Panc1 (cell line): ENCODE measurements at regions not wholly inside any gene's neighbourhood (a gene's known extent, or its start where the extent isn't known, plus 50 kb on each side); places are given as distances from the start of the nearest gene placed in this dataset.

Experiments
- ATAC-seq: fragments of 200-7000 bp; cut with Tn5 transposase; 2 replicates; pipeline ENCODE4 v1.9.1; 2020; ENCODE audit warnings: mild to moderate bottlenecking, moderate library complexity
- BruUV-seq: library from RNA; stranded (reverse); fragments of 400-500 nt; replicated peaks from 2 replicates; lab custom pipeline; 2021; lab: Mats Ljungman, UMichigan
- CTCF ChIA-PET: fragments of 300-600 bp; sonication (Branson Sonifier 250); formaldehyde crosslinking; loops from one replicate; lab custom pipeline; 2022; ENCODE audit warnings: antibody characterized with exemption; lab: Charles Lee
- POLR2A ChIA-PET: fragments of 300-600 bp; sonication (Branson Sonifier 250); formaldehyde crosslinking; loops from one replicate; lab custom pipeline; 2022; ENCODE audit warnings: antibody characterized with exemption; lab: Charles Lee
- DNase-seq: peaks from one replicate; pipeline ENCODE4 v3.0.0-alpha.2; 2010; ENCODE audit warnings: low read depth, low spot score
- H3K27ac ChIP-seq: 2 replicates; pipeline ENCODE4 v1.5.1; 2011; ENCODE audit warnings: mild to moderate bottlenecking, low read length, inconsistent platforms
- H3K27me3 ChIP-seq: fragments of 200-500 bp; sonication (Bioruptor generic); 2 replicates; pipeline ENCODE4 v1.6.0; 2014; ENCODE audit warnings: low read length, inconsistent platforms; ENCODE audit not compliant: control insufficient read depth, insufficient read depth
- H3K36me3 ChIP-seq: fragments of 200-500 bp; sonication (Bioruptor generic); 2 replicates; pipeline ENCODE4 v1.5.1; 2014; ENCODE audit warnings: inconsistent platforms, mild to moderate bottlenecking, low read length, moderate library complexity; ENCODE audit not compliant: control insufficient read depth, insufficient read depth
- H3K4me1 ChIP-seq: 2 replicates; pipeline ENCODE4 v1.5.1; 2011; ENCODE audit warnings: inconsistent platforms, mild to moderate bottlenecking, low read length, moderate library complexity; ENCODE audit not compliant: control insufficient read depth, insufficient read depth
- H3K4me3 ChIP-seq, 2 experiments: 2 replicates each; pipeline ENCODE4 v1.5.1; 2011 to 2012; ENCODE audit warnings: low read depth in 2 of 2, low read length in 2 of 2, mild to moderate bottlenecking in 2 of 2, inconsistent platforms in 1 of 2, moderate library complexity in 1 of 2
- H3K9me3 ChIP-seq: fragments of 200-500 bp; sonication (Bioruptor generic); 2 replicates; pipeline ENCODE4 v1.5.1; 2014; ENCODE audit warnings: low read depth, mild to moderate bottlenecking, inconsistent platforms, low read length, moderate library complexity; ENCODE audit not compliant: control insufficient read depth, insufficient read depth
- CTCF ChIP-seq: fragments of 450-650 bp; IDR thresholded peaks from 2 replicates; pipeline ENCODE4 v1.5.1; 2017; ENCODE audit warnings: mild to moderate bottlenecking
- POLR2AphosphoS5 ChIP-seq: IDR thresholded peaks from 2 replicates; pipeline ENCODE4 v1.6.1; 2012; ENCODE audit warnings: mild to moderate bottlenecking, low read depth, low read length, moderate library complexity
- REST ChIP-seq, 2 experiments: IDR thresholded peaks; 2 replicates each; pipeline ENCODE4 v1.6.1; 2011 to 2012; ENCODE audit warnings: low read depth in 2 of 2, control low read depth in 1 of 2, low read length in 1 of 2, mild to moderate bottlenecking in 1 of 2, moderate library complexity in 1 of 2; ENCODE audit not compliant: insufficient read depth in 1 of 2
- SIN3A ChIP-seq: IDR thresholded peaks from 2 replicates; pipeline ENCODE4 v1.6.1; 2012; ENCODE audit warnings: low read depth, mild to moderate bottlenecking, low read length, moderate library complexity, borderline replicate concordance; ENCODE audit not compliant: insufficient read depth
- TCF7L2 ChIP-seq: IDR thresholded peaks from 2 replicates; pipeline ENCODE4 v1.6.1; 2011; ENCODE audit warnings: mild to moderate bottlenecking, low read depth, low read length, inconsistent platforms
- in situ Hi-C: cut with HindIII; loops from 2 replicates; pipeline ENCODE4 v1.10.0; 2016; ENCODE audit warnings: low sequenced_read_pairs, low pct_unique_long_range_greater_than_20kb
- intact Hi-C: fragments of 100-400 bp; cut with micrococcal nuclease; formaldehyde crosslinking; loops from one replicate; pipeline ENCODE4 v1.10.0; 2022; ENCODE audit not compliant: unreplicated experiment

GRCh38 chr5:54719384-54720283 is 202.1 kb downstream of the SNX18 start:
- Histone ChIP-seq H3K4me1 (no peaks in the 10 kb centered on the region), H3K4me3 (no peak overlapping the region), H3K27ac (no peak overlapping the region), H3K9me3 (no peaks in the 10 kb centered on the region), H3K36me3 (no peaks in the 10 kb centered on the region), H3K27me3 (no peaks in the 10 kb centered on the region)
- ATAC-seq (no peak; the same call in 1 of the 2 replicates), DNase-seq (no peak)
- intact Hi-C loops, result no loop called here
- in situ Hi-C loops, result no loop called here
- CTCF ChIA-PET, result no interaction called here
- no peak for TF ChIP-seq CTCF
- no peak for TF ChIP-seq REST (IDR thresholded peaks at IDR 0.05; ENCODE audit: insufficient read depth in 1 of 2, low read depth in 2 of 2, low read length in 1 of 2)
- no peak for TF ChIP-seq POLR2AphosphoS5
- no peak for TF ChIP-seq SIN3A
- TF ChIP-seq TCF7L2, result no peak
- POLR2A ChIA-PET, result no interaction called here
- no TSS peak for BruUV-seq

GRCh38 chr5:54718656-54719055 is 201.1 kb downstream of the SNX18 start:
- Histone ChIP-seq H3K27ac (no peak overlapping the region), H3K4me1 (no peaks in the 10 kb centered on the region), H3K4me3 (no peak overlapping the region), H3K9me3 (no peaks in the 10 kb centered on the region), H3K36me3 (no peaks in the 10 kb centered on the region), H3K27me3 (no peaks in the 10 kb centered on the region)
- CTCF ChIA-PET, result no interaction called here
- ATAC-seq (no peak), DNase-seq (no peak)
- in situ Hi-C loops (no loop called here), intact Hi-C loops (no loop called here)
- POLR2A ChIA-PET, result no interaction called here
- no TSS peak for BruUV-seq
- TF ChIP-seq REST (IDR thresholded peaks at IDR 0.05; ENCODE audit: insufficient read depth in 1 of 2, low read depth in 2 of 2, low read length in 1 of 2) (no peak), POLR2AphosphoS5 (no peak), SIN3A (no peak), TCF7L2 (no peak), CTCF (no peak)
